Activated gamma-delta T cell (primary cell): ENCODE measurements at regions not wholly inside any gene's neighbourhood (a gene's known extent, or its start where the extent isn't known, plus 50 kb on each side); places are given as distances from the start of the nearest gene placed in this dataset.
"Not testable (repeated sequence)": the region's sequence is repeated elsewhere in the genome, so short reads cannot be mapped to it uniquely, and the experiment has no call there.

Source experiments
- DNase-seq: peaks from one replicate; lab custom pipeline; 2025; lab: John Stamatoyannopoulos, UW

- DNase-seq: no peak
Observed at GRCh38 chr18:40259115-40259835, 1695.8 kb upstream of the PIK3C3 start.

- no peak for DNase-seq
Observed at GRCh38 chr18:40258311-40258710, 1696.7 kb upstream of the PIK3C3 start.

- no peak for DNase-seq
Observed at GRCh38 chr18:40250236-40250635, 1704.8 kb upstream of the PIK3C3 start.

DNA sequence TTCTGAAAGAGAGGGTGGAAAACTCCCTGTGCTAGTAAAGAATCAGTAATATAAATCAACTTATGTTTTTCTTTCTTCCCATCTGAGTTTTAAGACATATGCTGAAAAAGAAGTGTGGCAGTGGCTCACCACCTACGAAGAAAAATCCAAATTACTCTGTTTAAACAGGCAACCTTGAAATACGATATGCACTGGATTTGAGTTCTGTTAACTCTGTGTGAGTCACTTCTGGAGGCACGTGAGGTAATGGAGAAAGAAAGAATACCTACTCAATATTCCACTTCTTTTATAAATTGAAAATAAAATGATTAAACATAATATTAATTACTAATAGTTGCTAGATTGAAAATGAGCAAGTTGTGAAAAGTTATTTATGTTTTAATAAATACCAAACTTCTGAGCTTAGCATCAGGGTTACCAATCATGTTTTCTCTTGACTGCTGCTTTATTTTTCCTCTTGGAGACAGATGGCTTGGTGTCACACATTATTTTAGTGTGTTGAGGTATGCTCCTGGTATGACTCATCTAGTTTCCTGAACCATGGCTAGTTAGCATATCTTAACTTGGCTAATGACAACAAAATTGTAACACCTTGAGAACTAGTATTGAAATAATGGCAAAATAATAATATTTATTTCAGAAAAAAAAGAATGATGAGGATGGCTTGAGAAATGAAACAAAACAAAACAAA is 1705.5 kb upstream of the PIK3C3 start:
- no peak for DNase-seq

DNA sequence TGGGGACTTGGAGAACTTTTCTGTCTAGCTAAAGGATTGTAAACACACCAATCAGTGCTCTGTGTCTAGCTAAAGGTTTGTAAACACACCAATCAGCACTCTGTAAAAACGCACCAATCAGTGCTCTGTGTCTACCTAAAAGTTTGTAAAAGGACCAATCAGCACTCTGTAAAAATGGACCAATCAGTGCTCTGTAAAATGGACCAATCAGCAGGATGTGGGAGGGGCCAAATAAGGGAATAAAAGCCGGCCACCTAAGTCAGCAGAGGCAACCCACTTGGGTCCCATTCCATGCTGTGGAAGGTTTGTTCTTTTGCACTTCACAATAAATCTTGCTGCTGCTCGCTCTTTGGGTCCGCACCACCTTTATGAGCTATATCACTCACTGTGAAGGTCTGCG is 1709.4 kb upstream of the PIK3C3 start:
- DNase-seq: not testable (repeated sequence)

DNA sequence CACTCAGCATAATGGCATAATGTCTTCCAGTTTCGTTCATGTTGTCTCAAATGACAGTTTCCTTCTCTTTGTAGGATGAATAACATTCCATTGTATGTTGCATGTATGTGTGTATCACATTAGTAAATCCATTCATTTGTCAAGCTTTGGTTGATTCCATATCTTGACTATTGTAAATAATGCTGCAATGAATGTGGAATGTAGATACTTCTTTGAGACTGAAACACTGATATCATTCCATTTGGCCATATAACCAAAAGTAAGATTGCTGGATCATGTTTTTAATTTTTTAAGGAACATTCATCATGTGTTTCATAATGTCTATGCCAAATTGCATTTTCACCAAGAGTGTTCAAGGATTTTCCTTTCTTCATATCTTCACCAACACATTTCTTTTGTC is 1711.4 kb upstream of the PIK3C3 start:
- no peak for DNase-seq

DNA sequence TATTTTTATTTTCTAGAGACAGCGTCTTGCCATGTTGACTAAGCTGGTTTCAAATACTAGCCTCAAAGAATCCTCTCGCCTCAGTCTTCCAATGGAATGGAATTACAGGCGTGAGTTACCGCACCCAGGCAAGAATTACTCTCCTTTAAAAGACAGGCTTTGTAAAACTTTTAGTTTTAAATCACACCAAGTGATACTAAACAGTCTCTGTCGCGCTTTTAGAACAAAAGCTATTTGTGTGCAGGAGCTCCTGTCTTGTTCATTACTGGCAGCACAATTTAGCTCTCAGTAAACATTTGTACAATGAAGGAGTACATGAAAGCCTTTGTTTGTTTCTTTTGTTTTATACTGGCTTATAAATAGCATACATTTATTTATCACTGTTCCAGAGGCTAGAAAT is 1719.2 kb upstream of the PIK3C3 start:
- DNase-seq: no peak

DNA sequence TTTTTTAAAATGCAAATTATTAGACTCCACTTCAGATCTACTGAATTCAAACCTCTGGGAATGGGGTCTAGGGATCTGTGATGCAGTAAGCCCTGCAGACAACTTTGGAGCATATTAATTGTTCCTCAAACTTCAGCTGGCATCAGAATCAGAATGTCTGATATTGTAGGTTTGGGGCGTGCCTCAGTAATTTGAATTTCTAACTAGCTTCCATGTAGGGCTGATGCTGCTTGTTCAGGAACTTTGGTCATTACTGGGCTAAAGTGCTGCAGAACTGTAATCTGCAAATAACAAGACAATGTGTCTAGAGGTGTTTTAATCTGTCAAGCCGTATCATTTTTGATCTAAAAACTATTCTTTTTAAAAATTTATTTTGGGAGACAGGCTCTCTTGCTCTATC is 1719.7 kb upstream of the PIK3C3 start:
- no peak for DNase-seq

- DNase-seq: no peak
Observed at GRCh38 chr18:40233931-40234616, 1721.0 kb upstream of the PIK3C3 start.

- DNase-seq: no peak
Observed at GRCh38 chr18:40222776-40223175, 1732.3 kb upstream of the PIK3C3 start.

GRCh38 chr18:40216856-40217255 is 1738.2 kb upstream of the PIK3C3 start:
- no peak for DNase-seq

GRCh38 chr18:40215979-40216378 is 1739.1 kb upstream of the PIK3C3 start:
- DNase-seq: no peak

DNA sequence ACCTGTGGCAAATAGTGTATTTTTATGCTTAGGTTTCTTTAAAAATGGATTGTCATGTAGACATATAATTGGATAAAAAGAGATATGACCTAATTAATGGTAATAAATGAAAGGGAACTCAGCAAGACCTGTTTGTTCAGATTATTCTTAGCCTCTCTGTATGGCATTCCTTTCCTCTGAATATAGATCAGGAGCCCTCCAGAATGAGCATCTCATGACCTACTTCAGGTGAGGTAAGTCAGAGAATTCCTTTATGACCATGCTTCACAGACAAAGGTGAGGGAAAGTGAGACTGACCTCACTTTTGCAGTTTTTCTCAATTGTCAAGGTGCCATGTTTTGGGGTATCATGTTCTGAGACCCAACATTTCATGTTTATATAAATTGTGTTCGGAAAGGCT is 1744.3 kb upstream of the PIK3C3 start:
- DNase-seq: no peak

- DNase-seq: no peak
Observed at GRCh38 chr18:40208958-40209357, 1746.1 kb upstream of the PIK3C3 start.

DNA sequence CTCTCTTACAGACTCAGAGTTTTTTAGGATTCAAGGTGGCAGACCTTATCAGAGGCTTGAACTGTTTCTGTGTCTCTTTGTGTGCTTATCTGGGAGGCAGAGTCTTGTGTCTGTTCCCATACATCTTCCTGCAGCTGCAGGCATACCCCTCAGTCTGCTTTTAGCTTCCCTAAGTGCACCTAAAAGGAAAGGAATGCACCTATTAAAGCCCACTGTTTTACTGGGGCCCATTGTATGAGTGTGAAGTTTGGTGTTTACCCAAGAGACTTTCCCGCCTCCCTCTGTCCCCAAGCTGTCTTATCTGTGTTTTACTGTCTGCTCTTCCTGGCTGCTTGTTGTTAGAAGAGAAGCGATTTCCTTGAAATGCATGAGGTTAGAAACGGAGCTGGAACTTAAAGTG is 1757.3 kb upstream of the PIK3C3 start:
- no peak for DNase-seq

DNA sequence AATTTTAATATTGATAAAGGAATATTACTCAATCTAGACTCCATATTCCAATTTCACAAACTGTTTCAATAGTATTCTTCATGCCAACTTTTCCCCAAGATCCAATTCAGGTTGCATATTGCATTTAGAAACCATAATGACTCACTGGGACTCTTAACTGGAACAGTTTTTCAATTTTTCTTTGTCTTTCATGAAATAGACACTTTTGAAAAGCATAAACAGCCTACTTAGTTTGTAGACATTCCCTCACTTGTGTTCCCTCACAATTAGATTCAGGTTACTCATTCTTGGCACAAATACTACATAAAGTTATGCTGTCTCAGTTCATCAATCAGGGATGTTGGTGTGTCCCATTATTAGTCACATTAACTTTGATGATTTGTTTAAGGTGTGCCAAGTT is 1768.4 kb upstream of the PIK3C3 start:
- no peak for DNase-seq

- no peak for DNase-seq
Observed at GRCh38 chr18:40179729-40180461, 1775.1 kb upstream of the PIK3C3 start.

- DNase-seq: no peak
Observed at GRCh38 chr18:40168026-40168425, 1787.0 kb upstream of the PIK3C3 start.

- no peak for DNase-seq
Observed at GRCh38 chr18:40163254-40163653, 1791.8 kb upstream of the PIK3C3 start.

- DNase-seq: no peak
Observed at GRCh38 chr18:40160361-40160760, 1794.7 kb upstream of the PIK3C3 start.

DNA sequence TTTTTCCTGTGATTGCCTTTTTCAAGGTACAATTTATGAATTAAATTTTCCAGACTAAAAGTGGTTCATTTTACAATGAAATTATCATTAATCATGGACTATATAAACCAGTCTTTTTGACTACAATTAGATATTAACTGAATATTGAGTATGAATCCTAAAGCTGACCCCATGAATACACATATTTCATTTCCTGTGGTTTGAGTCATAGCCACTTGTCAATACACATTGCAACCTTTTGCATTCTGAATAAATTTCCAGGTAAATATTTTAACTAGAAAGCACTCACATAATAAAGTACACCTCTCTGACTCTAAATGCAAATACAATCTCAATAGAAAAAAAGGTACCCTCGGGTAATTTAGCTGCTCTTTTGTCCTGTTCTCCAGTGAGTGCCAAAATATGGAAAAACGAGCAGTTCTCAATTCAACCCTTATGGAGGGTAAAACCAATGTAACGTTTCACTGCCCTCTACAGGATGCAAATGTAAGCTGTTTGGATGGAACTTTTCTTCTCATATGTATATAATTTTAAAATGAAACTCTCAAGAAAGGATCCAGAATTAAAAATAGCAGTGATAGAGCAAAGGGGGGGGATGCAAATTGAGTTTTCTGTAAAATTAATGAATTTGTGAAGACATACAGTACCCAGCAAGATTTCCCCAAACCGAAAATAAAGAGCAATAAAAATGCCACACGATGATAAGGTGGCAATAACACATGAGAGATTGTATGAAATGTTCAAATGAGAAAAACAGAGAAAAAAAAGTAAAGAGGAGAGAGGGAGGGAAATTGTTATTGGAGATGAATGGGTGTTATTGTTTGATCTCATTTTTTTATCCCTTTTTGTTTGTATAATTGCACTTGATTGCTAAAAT is 1795.7 kb upstream of the PIK3C3 start:
- no peak for DNase-seq
